HG03354 (cell line): ENCODE measurements at regions not wholly inside any gene's neighbourhood (a gene's known extent, or its start where the extent isn't known, plus 50 kb on each side); places are given as distances from the start of the nearest gene placed in this dataset.
"Not testable (repeated sequence)": the region's sequence is repeated elsewhere in the genome, so short reads cannot be mapped to it uniquely, and the experiment has no call there.

Experiments
- ATAC-seq: cut with Tn5 transposase; IDR thresholded peaks from one replicate; pipeline ENCODE4 v1.9.1; 2021; ENCODE audit warnings: mild to moderate bottlenecking; ENCODE audit not compliant: unreplicated experiment, poor library complexity, severe bottlenecking

DNA sequence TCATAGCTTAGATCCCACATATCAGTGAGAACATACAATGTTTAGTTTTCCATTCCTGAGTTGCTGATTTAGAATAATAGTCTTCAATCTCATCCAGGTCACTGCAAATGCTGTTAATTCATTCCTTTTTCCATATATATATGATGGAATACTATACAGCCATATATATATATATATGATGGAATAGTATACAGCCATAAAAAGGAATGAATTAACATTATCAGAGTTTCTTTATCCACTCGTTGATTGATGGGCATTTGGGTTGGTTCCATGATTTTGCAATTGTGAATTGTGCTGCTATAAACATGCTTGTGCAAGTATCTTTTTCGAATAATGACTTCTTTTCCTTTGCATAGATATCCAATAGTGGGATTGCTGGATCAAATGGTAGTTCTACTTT is 273.9 kb upstream of the KLF4 start:
- ATAC-seq, result not testable (repeated sequence)

DNA sequence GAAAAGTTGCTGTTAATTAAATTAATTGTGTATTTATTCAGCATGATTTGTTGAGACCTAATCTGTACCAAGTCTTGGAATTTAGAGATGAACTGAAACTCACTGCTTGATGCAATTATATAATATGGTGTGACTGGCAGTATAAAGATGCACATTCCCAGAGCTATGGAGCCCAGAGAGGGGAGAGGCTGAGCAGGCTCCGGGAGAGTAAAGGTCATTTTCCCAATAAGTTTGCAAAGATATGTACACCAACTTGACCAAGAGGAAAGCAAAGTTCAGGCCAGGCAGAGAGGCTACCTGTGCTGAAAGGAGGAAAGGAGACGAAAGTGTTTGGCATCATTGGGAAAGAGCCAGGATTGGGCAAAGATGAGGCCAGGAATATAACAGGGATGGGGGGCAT is 271.7 kb upstream of the KLF4 start:
- no peak for ATAC-seq

DNA sequence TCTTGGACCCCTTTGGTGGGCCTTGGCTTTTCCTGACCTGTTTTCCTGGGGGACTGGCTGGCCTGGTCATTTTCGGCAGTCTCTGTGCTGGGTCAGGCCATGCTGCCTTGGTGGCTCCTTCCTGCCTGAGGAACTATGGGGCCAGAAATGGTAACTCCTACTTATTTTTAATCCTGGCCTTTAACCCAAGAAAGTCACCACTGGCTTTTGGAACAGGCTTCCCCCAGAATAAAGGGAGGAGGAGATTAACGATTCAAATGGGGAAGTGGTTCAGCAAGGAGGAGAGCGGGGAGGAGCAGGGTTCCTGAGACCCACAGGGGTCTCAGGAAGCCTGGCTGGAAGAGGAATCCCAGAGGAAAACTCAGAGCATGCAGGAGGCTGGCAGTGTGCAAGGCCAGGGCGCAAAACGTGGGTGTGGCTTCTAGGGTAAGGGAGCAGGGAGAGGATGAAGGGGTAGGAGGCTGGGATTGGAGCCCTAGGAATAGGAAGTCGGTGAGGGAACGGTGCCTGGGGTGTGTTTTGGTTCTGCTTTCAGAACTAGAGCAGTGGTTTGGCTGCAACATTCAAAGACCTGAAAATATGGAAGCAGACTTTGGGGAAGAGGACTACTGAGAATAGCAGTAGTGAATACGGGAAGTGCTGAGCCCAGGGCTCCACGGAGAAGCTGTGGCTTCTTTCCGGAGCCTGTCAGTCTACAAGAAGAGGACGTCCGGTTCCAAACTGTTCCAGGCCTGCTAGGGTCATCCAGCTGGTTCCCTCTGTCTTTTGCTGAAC is 271.1 kb upstream of the KLF4 start:
- ATAC-seq, result no peak

DNA sequence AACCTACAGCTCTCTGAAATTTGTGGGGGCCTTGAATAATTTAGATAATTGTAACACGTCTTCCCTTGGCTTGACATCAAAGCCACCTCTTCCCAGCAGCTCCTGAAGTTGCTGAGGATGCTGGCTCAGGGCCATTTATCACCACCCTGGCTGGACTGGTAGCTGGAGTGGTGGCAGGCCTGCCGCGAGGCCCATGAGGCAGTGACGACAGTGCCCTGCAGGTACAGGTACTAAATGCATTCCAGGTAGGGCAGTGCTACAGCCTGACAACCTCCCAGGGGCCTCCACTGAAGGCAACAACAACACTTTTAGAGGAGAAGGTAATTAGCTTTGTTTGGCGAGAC is 270.2 kb upstream of the KLF4 start:
- no peak for ATAC-seq

DNA sequence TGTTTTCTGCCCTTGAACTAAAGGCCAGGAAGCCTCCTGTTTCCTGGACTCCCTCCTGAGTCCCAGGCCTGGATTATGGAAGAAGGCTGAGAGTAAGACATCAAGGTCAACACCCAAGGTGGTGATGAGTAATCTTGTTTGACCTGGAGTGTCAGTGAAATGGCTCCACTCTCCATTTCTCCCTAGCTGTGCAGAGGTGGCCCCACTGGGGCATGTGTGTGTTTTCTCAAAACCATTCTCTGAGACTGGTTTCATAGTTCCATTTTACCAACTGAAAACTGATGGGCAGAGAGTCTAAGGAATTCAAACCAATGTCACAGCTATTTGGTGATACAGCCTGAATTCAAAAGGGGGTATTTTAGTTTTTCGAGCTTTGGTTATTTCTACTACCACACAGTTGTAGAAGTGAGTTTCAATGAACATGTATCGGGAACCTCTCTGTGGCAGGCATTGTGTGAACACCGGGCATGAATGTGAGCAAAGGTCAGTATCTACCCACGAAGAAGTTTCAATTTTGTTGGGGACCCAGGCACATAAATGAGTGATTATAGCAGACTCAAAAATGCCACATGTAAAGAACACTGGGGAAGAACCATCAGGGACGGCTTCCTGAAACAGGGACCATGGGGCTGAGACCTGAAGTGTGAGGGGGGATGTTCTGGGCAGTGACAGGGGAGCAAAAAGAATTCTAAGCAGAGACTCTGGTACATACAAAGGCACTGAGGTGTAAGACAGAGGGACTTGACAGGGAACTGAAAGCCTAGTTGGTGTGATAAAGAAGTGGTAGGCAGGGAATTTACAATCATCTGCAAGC is 269.6 kb upstream of the KLF4 start:
- ATAC-seq, result no peak

DNA sequence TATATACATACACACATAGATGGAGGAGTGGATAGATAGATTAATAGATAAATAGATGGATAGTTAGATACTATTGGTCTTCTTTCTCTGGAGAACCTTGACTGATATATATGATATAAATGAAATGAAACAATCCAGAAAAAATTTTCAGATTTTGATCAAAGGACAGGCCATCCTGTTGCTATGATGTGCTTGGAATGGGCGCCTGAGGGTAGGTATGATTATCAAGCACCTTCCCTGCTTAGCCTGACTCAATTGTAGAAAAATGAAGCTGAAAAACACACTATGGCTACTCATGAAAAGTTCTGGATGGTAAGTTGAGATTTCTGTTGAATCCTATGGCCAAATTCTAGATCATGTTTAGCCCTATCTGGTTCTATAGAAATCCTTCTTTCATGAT is 266.5 kb upstream of the KLF4 start:
- ATAC-seq, result no peak

DNA sequence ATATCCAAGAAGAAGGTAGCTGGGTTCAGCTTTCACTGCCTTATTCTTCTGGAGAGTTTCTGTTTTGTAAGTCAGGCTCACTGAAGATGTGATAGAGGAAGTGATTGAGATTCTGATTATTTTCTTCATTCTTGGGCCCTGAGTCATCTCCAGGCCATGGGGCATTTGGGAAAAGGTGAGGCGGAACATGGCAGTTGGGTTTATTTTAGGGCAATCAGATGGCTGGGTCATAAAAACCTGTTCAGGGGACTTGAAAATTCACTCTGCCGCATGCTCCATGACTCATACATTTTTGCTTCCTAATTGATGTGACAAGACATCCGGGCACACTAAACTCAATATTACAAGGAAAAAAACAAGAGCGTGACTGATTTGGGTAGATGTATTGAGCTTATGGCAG is 265.7 kb upstream of the KLF4 start:
- no peak for ATAC-seq

DNA sequence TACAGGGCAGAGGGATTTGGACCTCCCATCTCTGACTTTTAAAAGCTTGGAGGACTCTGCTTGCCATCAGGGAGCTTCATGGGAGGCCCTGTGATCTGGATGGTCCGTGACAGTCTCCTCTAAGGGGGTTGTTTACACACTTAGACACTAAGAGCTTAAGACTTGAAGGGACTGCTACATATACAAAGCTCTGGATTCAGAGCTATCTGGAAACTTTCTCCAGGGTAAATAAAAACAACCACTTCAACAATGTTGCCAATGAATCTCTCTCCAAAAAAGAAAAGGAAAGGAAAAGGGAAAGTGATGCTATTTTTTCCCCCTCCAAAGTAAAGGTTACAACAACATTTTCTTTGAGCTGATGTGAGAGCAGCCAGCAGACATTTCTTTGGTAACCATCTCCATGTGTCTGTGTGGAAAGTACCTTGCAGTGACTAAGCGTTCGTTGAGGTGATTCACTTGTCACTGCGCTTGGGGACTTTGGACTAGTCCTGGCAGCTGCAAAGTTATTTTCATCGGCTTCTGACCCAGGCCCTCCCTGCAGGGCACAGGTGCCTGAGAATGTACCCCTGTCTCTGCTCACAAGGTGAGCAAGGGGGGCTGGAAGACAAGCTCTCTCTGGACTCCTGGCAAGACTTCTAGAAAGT is 262.1 kb upstream of the KLF4 start:
- peak; percentile 77 for ATAC-seq

DNA sequence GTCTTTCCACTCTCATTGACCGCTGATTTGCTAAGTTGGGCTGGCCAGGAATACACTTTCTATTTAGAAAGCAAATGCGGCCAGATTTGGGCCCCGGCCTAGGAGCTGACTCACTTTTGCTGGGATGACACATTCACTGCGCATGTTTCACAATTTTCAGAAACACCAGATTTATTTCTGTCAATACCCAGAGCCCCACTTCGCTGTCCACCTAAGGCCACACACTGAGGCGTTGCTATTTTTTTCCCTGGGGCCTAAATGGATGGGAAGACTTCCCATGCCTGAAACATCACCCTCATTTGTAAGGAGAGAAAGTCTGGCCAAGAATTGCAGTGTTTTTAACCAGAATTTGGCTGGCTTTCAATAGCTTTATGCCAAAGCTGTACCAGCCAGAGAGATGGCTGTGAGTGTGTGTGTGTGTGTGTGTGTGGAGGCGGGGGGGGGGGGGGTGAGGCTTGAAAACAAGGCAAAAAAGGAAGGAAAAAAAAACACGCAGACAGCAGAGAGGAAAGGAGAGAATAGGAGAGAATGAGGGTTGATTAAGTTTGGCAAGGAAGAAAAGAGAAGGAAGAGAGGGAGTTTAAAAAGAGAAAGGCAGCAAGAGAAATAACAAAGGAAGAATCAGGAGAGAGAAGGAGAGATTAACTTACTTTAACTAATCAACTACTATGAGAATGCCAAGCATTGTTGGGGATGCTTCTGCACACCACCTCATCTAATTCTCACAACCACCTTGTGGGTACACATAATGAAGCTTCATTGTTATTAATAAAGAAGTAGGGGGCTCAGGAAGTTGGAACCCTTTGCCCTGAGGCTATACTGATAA is 261.4 kb upstream of the KLF4 start:
- ATAC-seq, result no peak

DNA sequence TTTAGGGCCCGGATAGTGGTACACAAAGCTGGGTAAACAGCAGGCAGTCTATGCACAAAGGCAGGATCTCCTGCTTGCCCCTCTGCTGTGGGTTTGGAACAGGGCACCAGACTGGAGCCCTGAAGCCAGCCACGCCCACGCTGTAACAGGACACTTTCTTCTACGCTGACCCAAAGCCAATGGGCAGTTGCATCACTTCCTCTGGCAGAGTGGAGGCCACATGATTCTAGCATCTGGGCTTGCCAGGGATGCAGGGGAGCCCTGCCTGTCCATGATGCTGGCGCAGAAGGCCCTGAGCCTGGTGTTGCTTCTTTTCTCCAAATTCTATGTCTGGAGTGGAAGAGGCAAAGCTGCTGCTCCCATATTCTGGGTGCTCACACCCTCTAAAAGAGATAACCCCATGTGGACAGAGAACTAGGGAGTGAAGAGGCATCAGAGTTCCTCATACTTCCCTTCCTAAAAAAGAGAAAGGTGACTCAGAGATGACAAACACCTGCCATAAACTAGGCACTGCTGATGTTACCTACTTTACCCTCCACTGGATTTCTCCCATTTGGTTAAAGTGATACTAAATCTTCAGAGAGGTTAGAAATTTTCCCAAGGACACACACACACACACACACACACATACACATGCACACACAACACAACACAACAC is 260.3 kb upstream of the KLF4 start:
- no peak for ATAC-seq

DNA sequence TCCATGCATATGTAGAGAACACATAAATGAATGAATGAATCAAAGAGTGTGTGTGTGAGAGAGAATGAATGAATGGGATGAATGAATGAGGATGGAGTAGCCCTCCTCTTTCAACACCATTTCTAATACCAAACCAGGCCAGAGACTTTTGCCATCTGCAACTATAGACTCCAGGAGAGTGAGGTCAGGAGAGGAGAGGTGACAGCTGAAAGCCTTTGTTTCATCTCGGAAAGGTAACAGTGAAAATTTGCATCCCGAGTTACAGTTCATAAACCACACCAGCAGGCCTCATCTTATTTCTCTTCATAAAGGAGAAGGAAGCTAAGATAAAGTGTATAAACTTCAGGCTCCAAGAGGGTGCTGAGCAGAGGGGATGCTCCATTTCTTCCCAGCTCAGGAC is 255.3 kb upstream of the KLF4 start:
- ATAC-seq, result no peak

DNA sequence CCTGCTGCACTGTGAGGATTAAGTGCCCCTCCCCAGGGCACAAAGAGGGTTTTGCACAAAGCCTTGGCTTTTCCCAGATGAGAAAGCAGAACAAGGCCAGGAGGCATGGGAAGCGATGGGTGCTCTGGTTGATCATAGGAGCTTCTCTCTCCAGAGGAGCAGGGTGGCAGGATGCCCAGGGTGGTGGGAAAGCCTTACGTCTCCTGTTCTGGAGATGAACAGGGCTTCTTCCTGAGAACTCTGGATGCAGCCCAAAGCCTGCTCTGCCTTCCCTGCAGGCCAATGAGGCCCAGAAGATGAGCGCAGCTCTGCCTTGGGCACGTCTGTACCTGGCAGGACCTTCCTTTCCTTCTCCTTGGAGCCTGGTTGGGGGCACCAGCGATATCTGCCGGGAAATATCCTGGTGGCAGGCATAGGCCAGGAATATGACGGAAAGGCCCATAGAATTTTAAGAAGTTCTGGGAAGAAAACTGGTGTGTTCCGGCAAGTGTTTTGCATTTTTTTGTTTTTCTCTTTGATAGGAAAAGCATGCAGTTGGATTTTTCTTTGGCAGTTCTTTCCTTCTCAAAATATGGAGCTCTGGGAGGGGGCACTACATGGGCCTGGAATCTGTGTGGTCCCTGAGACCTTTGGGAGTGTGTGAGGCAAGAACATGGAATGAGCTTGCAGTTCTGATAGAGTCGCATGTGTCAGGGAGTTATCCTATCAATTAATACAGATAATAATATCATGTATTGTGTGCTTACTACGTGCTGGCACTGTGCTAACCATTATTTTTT is 253.2 kb upstream of the KLF4 start:
- no peak for ATAC-seq

DNA sequence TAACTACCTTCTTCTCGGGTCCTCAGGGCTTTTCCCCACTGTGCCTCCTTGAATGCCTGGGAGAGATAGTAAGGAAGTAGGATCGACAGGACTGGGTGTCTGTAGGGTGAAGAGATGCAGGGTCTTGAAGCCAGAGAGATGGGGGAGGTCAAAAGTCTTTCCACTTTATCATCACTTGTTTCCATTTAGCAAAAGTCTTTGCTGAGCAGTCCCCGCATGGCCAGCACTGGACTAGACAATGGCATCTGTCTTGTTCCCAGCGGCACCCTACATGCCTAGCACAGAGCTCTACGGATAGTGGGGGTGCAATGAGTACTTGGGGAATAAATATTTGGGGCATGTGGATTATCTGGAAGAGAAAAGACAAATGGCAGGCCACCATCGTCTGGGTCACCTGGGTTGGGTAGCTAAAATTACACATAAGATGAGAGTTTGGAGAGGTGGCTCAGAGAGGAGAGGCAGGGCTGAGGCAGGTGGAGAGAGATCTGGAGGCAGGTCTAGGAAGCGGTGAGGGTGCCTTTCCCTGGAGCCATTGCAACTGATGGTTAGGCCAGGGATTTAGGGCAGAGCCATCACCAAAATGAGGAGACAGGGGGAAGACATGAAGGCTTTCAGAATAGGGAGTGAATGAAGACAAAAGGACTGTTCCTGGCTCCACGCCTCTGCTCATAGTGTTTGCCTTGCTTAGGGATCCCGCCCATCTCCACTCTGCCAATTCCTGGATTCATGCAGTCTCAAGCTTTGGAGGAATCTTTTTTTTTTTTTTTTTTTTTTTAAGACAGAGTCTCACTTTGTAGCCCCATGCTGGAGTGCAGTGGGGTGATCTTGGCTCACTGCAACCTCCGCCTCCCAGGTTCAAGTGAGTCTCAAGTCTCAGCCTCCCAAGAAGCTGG is 250.8 kb upstream of the KLF4 start:
- ATAC-seq, result no peak

DNA sequence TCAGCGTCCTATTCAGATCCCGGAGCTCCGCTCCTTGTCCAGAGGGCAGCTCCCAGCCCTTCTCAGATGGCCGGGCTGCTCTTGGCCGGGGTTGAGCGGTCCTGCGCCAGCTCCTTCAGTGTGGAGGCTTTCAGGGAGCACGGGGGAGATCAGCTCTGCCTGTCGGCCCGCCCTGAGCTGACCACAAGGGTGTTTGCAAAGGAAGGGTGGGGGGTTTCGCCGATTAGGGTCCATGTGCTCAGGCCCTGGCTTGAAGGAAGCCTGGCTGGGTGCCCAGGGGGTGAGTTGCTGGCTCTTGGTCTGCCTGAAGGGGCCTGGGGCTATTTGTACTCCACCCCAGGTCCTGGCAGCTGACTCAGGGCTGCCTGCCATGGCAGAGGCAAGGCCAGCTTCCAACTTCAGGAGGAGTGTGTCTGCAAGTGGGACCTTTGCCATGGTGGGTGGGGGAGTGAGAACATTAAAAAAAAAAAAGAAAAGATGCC is 250.1 kb upstream of the KLF4 start:
- no peak for ATAC-seq

DNA sequence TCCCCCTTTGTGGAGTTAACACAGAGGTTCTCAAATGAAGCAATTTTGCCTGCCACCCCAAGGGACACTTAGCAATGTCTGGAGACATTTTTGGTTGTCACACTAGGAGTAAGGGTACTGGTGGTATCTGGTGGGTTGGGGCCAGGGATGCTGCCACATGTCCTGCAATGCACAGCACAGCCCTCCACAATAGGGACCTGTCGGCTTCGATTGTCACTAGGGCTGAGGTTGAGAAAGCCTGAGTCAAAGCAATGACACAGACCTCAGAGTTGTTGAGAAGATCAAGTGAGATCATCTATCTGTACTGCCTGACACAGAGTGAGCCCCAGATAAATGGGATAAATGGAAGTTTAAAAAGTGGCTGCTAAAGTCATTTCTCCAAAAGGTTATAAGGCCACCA is 249.2 kb upstream of the KLF4 start:
- ATAC-seq, result no peak

DNA sequence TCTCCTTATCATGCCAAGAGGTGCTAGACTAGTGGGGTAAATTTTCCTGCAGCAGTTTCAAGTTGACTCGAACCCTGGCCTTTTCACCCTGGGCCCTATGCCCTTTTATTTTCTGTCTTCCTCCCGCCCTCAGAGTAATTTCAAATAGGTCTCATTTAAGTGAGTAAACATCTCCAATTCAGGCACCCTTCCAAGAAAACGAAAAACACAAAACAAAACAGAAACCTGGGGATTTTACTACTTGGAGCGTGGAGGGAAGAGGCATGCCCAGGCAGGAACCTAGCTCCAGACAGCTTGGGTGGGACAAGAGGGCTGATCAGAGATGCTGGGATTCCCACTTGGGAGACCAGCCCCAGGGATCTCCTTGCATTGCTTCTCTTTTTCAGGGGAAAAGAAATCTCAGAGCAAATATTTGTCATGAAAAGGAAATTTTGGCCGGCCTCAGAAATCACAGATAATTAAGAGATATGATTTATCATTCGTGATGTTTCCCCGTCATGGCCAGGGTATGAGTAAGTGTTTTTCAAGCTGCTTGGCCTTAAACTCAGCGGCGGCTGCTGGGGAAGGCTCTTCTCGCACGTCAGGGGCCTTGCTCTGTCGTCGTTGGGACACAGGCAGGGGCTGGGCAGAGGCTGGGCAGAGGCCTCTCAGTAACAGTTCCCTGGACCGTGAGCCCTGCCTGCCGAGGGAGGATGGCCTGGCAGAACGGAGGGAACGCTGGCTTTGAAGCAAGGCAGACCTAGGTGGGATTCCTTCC is 248.6 kb upstream of the KLF4 start:
- no peak for ATAC-seq

DNA sequence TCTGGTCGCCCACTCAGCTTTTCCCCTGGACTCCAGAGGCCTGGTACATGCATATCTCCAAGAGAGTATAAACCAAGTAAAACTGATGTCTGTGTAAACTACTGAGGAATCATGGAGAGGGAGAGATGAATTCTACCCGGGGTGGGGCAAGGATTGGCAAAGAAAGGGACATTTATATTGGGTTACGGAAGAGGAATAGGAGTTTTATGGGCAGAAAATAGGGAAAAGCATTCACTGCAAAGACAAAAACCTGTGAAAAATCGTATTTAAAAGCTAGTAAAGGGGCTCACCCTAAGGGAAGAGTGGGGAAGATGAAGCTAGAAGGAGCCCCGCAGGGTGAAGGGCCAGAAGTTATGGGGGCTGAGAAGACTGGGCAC is 248.0 kb upstream of the KLF4 start:
- no peak for ATAC-seq
